GM12801 (cell line): ENCODE measurements at regions not wholly inside any gene's neighbourhood (a gene's known extent, or its start where the extent isn't known, plus 50 kb on each side); places are given as distances from the start of the nearest gene placed in this dataset.

Source experiments
- CTCF ChIP-seq: IDR thresholded peaks from one replicate; pipeline ENCODE4 v1.5.1; 2011; ENCODE audit warnings: control low read depth; ENCODE audit not compliant: insufficient read length; ENCODE audit errors: extremely low read depth

- TF ChIP-seq CTCF, result no peak
Measured at GRCh38 chr3:152026033-152026556, 152.7 kb downstream of the SUCNR1 start.

DNA sequence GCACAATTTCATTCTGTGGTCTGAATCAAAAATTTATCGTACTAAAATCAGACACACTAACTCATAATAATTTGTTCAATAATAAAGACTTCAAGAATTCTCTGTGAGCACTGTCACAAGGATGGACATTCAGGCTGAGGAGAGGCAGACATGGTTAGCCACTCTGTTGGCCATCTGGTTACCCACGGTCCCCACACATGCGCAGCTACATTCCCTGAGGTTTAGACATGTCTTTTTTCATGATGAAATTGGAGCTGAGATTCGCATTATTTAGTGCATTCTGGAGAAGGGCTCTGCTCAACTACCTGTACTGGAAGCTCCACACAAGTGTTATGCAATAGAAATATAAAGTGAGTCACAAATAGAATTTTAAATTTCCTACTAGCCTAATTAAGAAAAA is 156.9 kb downstream of the SUCNR1 start:
- TF ChIP-seq CTCF, result no peak

GRCh38 chr3:152031321-152031720 is 157.9 kb downstream of the SUCNR1 start:
- no peak for TF ChIP-seq CTCF

DNA sequence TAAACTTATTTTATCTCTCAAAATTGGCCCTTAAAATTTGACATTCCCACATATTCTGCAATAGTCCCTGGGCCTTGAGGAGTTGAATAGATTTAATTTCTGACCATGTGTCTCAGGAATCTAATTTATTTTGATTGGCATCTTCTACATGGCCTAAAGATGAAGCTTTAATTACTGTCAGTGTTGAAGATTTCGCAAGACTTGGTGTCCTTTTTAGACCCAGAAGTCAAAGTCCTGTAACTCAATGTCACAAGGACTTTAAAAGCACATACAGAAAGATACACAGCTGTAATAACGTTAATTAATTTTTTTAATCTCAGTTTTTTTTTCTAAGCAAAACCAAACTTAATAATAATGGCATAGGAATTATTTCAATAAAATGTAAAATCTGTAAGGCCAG is 163.9 kb downstream of the SUCNR1 start:
- no peak for TF ChIP-seq CTCF

- TF ChIP-seq CTCF, result no peak
Measured at GRCh38 chr3:152037953-152038352, 164.5 kb downstream of the SUCNR1 start.

GRCh38 chr3:152038490-152038889 is 165.0 kb downstream of the SUCNR1 start:
- TF ChIP-seq CTCF, result no peak

- TF ChIP-seq CTCF, result no peak
Measured at GRCh38 chr3:152039887-152040286, 166.4 kb downstream of the SUCNR1 start.

- TF ChIP-seq CTCF, result no peak
Measured at GRCh38 chr3:152040319-152040718, 166.9 kb downstream of the SUCNR1 start.
